Lower lobe of right lung (tissue), 2 donors: ENCODE measurements at regions not wholly inside any gene's neighbourhood (a gene's known extent, or its start where the extent isn't known, plus 50 kb on each side); places are given as distances from the start of the nearest gene placed in this dataset.

Experiments used
- ATAC-seq, 2 donors: fragments of 200-7000 bp; cut with Tn5 transposase; one replicate each; pipeline ENCODE4 v1.9.1; 2020 to 2022; ENCODE audit warnings: mild to moderate bottlenecking in 2 of 2, moderate library complexity in 2 of 2
- DNase-seq: peaks from one replicate; pipeline ENCODE4 v3.0.0-alpha.2; 2020
- H3K27ac ChIP-seq: fragments of 200-600 bp; one replicate; pipeline ENCODE4 v1.8.0; 2022
- H3K27me3 ChIP-seq: fragments of 200-600 bp; one replicate; pipeline ENCODE4 v1.8.0; 2022; ENCODE audit warnings: low read depth
- H3K36me3 ChIP-seq: fragments of 200-600 bp; one replicate; pipeline ENCODE4 v1.8.0; 2022; ENCODE audit warnings: mild to moderate bottlenecking
- H3K4me1 ChIP-seq: fragments of 200-600 bp; one replicate; pipeline ENCODE4 v1.8.0; 2022
- H3K4me3 ChIP-seq: fragments of 200-600 bp; one replicate; pipeline ENCODE4 v1.8.0; 2022; ENCODE audit warnings: mild to moderate bottlenecking
- H3K9me3 ChIP-seq: fragments of 200-600 bp; one replicate; pipeline ENCODE4 v1.8.0; 2022
- CTCF ChIP-seq: fragments of 200-600 bp; IDR thresholded peaks from one replicate; pipeline ENCODE4 v1.8.0; 2022; ENCODE audit warnings: antibody characterized with exemption, mild to moderate bottlenecking
- intact Hi-C: fragments of 100-400 bp; cut with DNase I; formaldehyde crosslinking; loops from one replicate; pipeline ENCODE4 v1.11.0; 2022
- donor health status: DM: no; HTN: yes; CAD: no; lungs with severe emphysema.

DNA sequence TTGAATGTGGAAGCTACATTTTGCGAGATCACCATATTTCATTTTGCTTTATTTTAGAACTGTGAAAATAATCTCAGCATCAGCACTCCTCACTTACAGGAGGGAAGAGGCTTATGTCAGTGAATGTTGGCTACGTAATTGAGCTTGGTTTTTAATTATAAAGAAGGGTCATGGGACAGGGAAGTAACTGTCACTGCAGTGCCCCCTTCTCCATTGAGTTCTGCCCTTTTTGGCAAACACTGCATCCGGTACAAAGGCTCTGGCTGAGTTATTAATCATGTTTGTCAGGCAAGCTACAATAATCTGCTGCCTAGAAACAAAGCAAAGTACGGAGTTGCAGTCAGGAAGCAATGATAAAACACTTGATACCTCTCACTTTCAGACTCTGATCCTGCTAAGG, 546.7 kb downstream of the SNAPC1 start:
- intact Hi-C loops, result no loop called here
- Histone ChIP-seq H3K4me1 (no peaks in the 10 kb centered on the region), H3K27me3 (no peaks in the 10 kb centered on the region), H3K4me3 (no peak overlapping the region), H3K36me3 (no peaks in the 10 kb centered on the region), H3K9me3 (no peaks in the 10 kb centered on the region), H3K27ac (no peak overlapping the region)
- ATAC-seq (no peak), DNase-seq (no peak)
- TF ChIP-seq CTCF, result no peak

DNA sequence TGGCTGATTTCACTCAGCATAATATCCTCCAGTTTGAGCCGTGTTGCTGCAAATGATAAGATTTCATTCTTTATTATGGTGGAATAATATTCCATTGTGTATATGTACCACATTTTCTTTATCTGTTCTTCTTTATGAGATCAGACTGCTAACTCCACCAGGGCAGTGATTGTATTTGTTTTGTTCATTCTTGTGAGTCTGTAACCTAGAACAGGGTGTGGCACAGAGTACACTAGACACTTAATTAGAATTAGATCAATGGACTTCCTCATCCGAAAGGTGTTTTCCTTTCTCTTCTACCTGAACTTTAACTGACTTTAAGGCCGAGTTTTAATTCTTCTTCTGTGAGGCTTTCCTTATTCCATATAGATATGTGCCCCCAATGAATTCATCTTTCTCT, 551.0 kb downstream of the SNAPC1 start:
- Histone ChIP-seq H3K27me3 (no peaks in the 10 kb centered on the region), H3K4me1 (no peaks in the 10 kb centered on the region), H3K4me3 (no peak overlapping the region), H3K36me3 (no peaks in the 10 kb centered on the region), H3K9me3 (no peaks in the 10 kb centered on the region), H3K27ac (no peak overlapping the region)
- intact Hi-C loops, result no loop called here
- ATAC-seq (no peak), DNase-seq (no peak)
- TF ChIP-seq CTCF, result no peak

- no peak for DNase-seq
- no peak overlapping the region for H3K27ac ChIP-seq
- ATAC-seq, result no peak
- no peaks in the 10 kb centered on the region for H3K4me1 ChIP-seq
- H3K4me3 ChIP-seq, result no peak overlapping the region
- TF ChIP-seq CTCF, result no peak
- intact Hi-C loops, result no loop called here
- no peaks in the 10 kb centered on the region for H3K27me3 ChIP-seq
- H3K9me3 ChIP-seq, result no peaks in the 10 kb centered on the region
- H3K36me3 ChIP-seq, result no peaks in the 10 kb centered on the region
Observed at GRCh38 chr14:62314221-62314620, 552.0 kb downstream of the SNAPC1 start.

GRCh38 chr14:62314871-62315270, 552.7 kb downstream of the SNAPC1 start:
- Histone ChIP-seq H3K9me3 (no peaks in the 10 kb centered on the region), H3K27ac (no peak overlapping the region), H3K4me1 (no peaks in the 10 kb centered on the region), H3K27me3 (no peaks in the 10 kb centered on the region), H3K4me3 (no peak overlapping the region), H3K36me3 (no peaks in the 10 kb centered on the region)
- ATAC-seq, result no peak
- intact Hi-C loops, result no loop called here
- TF ChIP-seq CTCF, result no peak
- DNase-seq, result no peak

GRCh38 chr14:62315631-62316030, 553.4 kb downstream of the SNAPC1 start:
- no peak for TF ChIP-seq CTCF
- Histone ChIP-seq H3K4me1 (no peaks in the 10 kb centered on the region), H3K27me3 (no peaks in the 10 kb centered on the region), H3K9me3 (no peaks in the 10 kb centered on the region), H3K36me3 (no peaks in the 10 kb centered on the region), H3K4me3 (no peak overlapping the region), H3K27ac (no peak overlapping the region)
- ATAC-seq (no peak), DNase-seq (no peak)
- intact Hi-C loops, result no loop called here

- no peak for ATAC-seq
- H3K36me3 ChIP-seq, result no peaks in the 10 kb centered on the region
- H3K4me1 ChIP-seq, result no peaks in the 10 kb centered on the region
- H3K27me3 ChIP-seq, result no peaks in the 10 kb centered on the region
- H3K27ac ChIP-seq, result no peak overlapping the region
- no peak overlapping the region for H3K4me3 ChIP-seq
- intact Hi-C loops, result no loop called here
- no peak for DNase-seq
- no peak for TF ChIP-seq CTCF
- no peaks in the 10 kb centered on the region for H3K9me3 ChIP-seq
Observed at GRCh38 chr14:62322216-62322615, 560.0 kb downstream of the SNAPC1 start.
